Vagina (tissue), 2 donors: ENCODE measurements at regions not wholly inside any gene's neighbourhood (a gene's known extent, or its start where the extent isn't known, plus 50 kb on each side); places are given as distances from the start of the nearest gene placed in this dataset.

ENCODE experiments used
- DNase-seq, 2 donors: peaks; one replicate each; pipeline ENCODE4 v3.0.0-alpha.2; 2017; ENCODE audit errors: extremely low spot score in 2 of 2
- H3K27ac ChIP-seq: fragments of 200-600 bp; sonication (generic); one replicate; pipeline ENCODE4 v1.5.1; 2019
- H3K27me3 ChIP-seq: fragments of 200-600 bp; sonication (generic); one replicate; pipeline ENCODE4 v1.5.1; 2019
- H3K36me3 ChIP-seq, 2 donors: fragments of 200-600 bp; sonication (generic); one replicate each; pipeline ENCODE4 v1.5.1; 2017 to 2019
- H3K4me1 ChIP-seq: fragments of 200-600 bp; sonication (generic); one replicate; pipeline ENCODE4 v1.5.1; 2019
- H3K4me3 ChIP-seq, 2 donors: fragments of 200-600 bp; sonication (generic); 1 replicate in 1 of 2; 2 replicates in 1 of 2; pipeline ENCODE4 v1.5.1; 2016 to 2019
- H3K9me3 ChIP-seq: fragments of 200-600 bp; sonication (generic); one replicate; pipeline ENCODE4 v1.5.1; 2019
- CTCF ChIP-seq, 3 experiments: fragments of 450-650 bp in 2 of 3; fragments of 200-600 bp in 1 of 3; sonication (generic) in 1 of 3; IDR thresholded peaks; one replicate each; pipeline ENCODE4 v1.5.1; 2017 to 2019; ENCODE audit warnings: antibody characterized with exemption in 3 of 3, mild to moderate bottlenecking in 2 of 3, moderate library complexity in 2 of 3
- POLR2A ChIP-seq, 2 donors: fragments of 450-650 bp; IDR thresholded peaks; one replicate each; pipeline ENCODE4 v1.6.1; 2017; ENCODE audit warnings: antibody characterized with exemption in 2 of 2, mild to moderate bottlenecking in 2 of 2, moderate library complexity in 2 of 2
- POLR2AphosphoS5 ChIP-seq, 2 donors: sonication (generic); formaldehyde crosslinking; IDR thresholded peaks; one replicate each; pipeline ENCODE4 v1.9.0; 2017; ENCODE audit warnings: antibody characterized with exemption in 2 of 2, mild to moderate bottlenecking in 2 of 2, low read depth in 1 of 2; ENCODE audit not compliant: insufficient read depth in 1 of 2
- intact Hi-C: fragments of 100-400 bp; cut with DNase I; formaldehyde crosslinking; loops from one replicate; pipeline ENCODE4 v1.15.1; 2023

DNA sequence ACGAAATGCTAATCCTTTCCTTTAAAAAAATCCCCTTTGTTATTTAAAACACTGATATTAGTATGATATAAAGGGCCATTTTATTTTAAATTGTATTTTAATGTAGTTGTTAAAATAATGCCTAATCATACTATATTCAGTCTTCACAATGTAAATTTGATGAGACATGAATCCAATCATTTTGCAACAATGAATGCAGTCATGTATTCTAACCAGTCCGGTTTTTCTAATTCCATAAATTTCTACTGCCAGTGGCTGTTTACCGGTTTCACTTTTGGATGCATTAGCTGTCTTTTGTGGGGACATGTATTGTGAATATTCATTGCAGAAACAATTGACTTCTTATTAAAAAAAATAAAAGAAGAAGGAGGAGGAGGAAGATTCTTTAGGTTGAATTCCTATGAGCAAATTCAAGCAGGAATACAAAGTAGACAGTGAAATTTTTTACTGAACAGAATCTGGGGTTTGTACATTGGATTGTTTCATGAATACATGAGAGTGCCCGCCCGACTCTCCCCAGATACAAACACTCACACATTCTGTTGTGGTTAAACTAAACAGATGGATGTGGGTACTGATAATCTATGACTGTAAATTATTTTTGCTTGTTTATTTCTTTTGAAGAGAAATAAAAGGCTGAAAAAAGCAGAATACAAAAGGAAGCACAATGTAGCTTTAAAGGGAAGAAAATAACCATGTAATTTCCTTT lies 624.8 kb upstream of the PTBP2 start:
- no peak for DNase-seq
- peaks cover 5% of the 10 kb centered on the region for H3K4me1 ChIP-seq
- no peak for TF ChIP-seq POLR2A (IDR thresholded peaks at IDR 0.05)
- no peak for TF ChIP-seq CTCF (IDR thresholded peaks at IDR 0.05)
- peak in 1 of 2 donors; percentile 59 for TF ChIP-seq POLR2AphosphoS5 (IDR thresholded peaks at IDR 0.05; ENCODE audit: insufficient read depth in 1 of 2, low read depth in 1 of 2)
- no peaks in the 10 kb centered on the region for H3K27me3 ChIP-seq
- intact Hi-C loops = no loop called here
- H3K4me3 ChIP-seq = no peak overlapping the region
- H3K27ac ChIP-seq = no peak overlapping the region
- no peaks in the 10 kb centered on the region for H3K36me3 ChIP-seq
- no peaks in the 10 kb centered on the region for H3K9me3 ChIP-seq

- DNase-seq = no peak
These were observed 617.1 kb upstream of the PTBP2 start for GRCh38 chr1:96104506-96104905.

GRCh38 chr1:96104906-96105305 lies 616.7 kb upstream of the PTBP2 start:
- no peaks in the 10 kb centered on the region for H3K27me3 ChIP-seq
- TF ChIP-seq POLR2AphosphoS5 (IDR thresholded peaks at IDR 0.05; ENCODE audit: insufficient read depth in 1 of 2, low read depth in 1 of 2) (no peak), POLR2A (IDR thresholded peaks at IDR 0.05) (no peak), CTCF (IDR thresholded peaks at IDR 0.05) (no peak)
- H3K4me3 ChIP-seq = no peak overlapping the region
- H3K4me1 ChIP-seq = no peaks in the 10 kb centered on the region
- H3K36me3 ChIP-seq = no peaks in the 10 kb centered on the region
- no peaks in the 10 kb centered on the region for H3K9me3 ChIP-seq
- no peak overlapping the region for H3K27ac ChIP-seq
- no peak for DNase-seq
- intact Hi-C loops = no loop called here

More at GRCh38 chr1:96104506-96104905, 617.1 kb upstream of the PTBP2 start:
- Histone ChIP-seq H3K4me3 (no peak overlapping the region), H3K27ac (no peak overlapping the region), H3K27me3 (no peaks in the 10 kb centered on the region), H3K36me3 (no peaks in the 10 kb centered on the region), H3K4me1 (no peaks in the 10 kb centered on the region), H3K9me3 (no peaks in the 10 kb centered on the region)
- intact Hi-C loops = no loop called here
- TF ChIP-seq POLR2AphosphoS5 (IDR thresholded peaks at IDR 0.05; ENCODE audit: insufficient read depth in 1 of 2, low read depth in 1 of 2) (no peak), CTCF (IDR thresholded peaks at IDR 0.05) (no peak)

- no peak overlapping the region for H3K27ac ChIP-seq
- H3K27me3 ChIP-seq = no peaks in the 10 kb centered on the region
- TF ChIP-seq POLR2A (IDR thresholded peaks at IDR 0.05) (no peak), POLR2AphosphoS5 (IDR thresholded peaks at IDR 0.05; ENCODE audit: insufficient read depth in 1 of 2, low read depth in 1 of 2) (no peak), CTCF (IDR thresholded peaks at IDR 0.05) (no peak)
- H3K9me3 ChIP-seq = no peaks in the 10 kb centered on the region
- no peak overlapping the region for H3K4me3 ChIP-seq
- no peaks in the 10 kb centered on the region for H3K4me1 ChIP-seq
- H3K36me3 ChIP-seq = no peaks in the 10 kb centered on the region
- no peak for DNase-seq
- intact Hi-C loops = no loop called here
These were observed 604.9 kb upstream of the PTBP2 start for GRCh38 chr1:96116731-96117130.

GRCh38 chr1:96130432-96130831 lies 591.2 kb upstream of the PTBP2 start:
- Histone ChIP-seq H3K9me3 (no peaks in the 10 kb centered on the region), H3K27ac (no peak overlapping the region), H3K4me3 (no peak overlapping the region), H3K36me3 (no peaks in the 10 kb centered on the region), H3K4me1 (no peaks in the 10 kb centered on the region), H3K27me3 (no peaks in the 10 kb centered on the region)
- TF ChIP-seq POLR2AphosphoS5 (IDR thresholded peaks at IDR 0.05; ENCODE audit: insufficient read depth in 1 of 2, low read depth in 1 of 2) (no peak), CTCF (IDR thresholded peaks at IDR 0.05) (no peak), POLR2A (IDR thresholded peaks at IDR 0.05) (no peak)
- no peak for DNase-seq
- intact Hi-C loops = no loop called here
